HepG2 (cell line): ENCODE measurements at regions not wholly inside any gene's neighbourhood (a gene's known extent, or its start where the extent isn't known, plus 50 kb on each side); places are given as distances from the start of the nearest gene placed in this dataset.

ENCODE experiments used
- CCAR2 ChIP-seq: fragments of 200-400 bp; formaldehyde crosslinking; optimal IDR thresholded peaks from 2 replicates; pipeline ENCODE3; 2018; ENCODE audit warnings: low read depth, mild to moderate bottlenecking, low read length, moderate library complexity
- EED ChIP-seq: sonication (generic); formaldehyde crosslinking; IDR thresholded peaks from 2 replicates; pipeline ENCODE4 v1.5.0; 2020; ENCODE audit warnings: mild to moderate bottlenecking, missing genetic modification reagents
- KMT2A ChIP-seq: sonication (generic); formaldehyde crosslinking; IDR thresholded peaks from 2 replicates; pipeline ENCODE4 v1.4.0; 2020; ENCODE audit warnings: missing genetic modification reagents
- ZNF552 ChIP-seq: sonication (generic); formaldehyde crosslinking; IDR thresholded peaks from 2 replicates; pipeline ENCODE4 v1.9.0; 2022; ENCODE audit warnings: missing genetic modification reagents, mild to moderate bottlenecking, borderline replicate concordance
- TF ChIP-seq, protein P1 (sequence below): sonication (generic); formaldehyde crosslinking; IDR thresholded peaks from 2 replicates; pipeline ENCODE4 v1.4.0; 2020; ENCODE audit warnings: missing genetic modification reagents
- TF ChIP-seq, protein P2 (sequence below): sonication (generic); formaldehyde crosslinking; IDR thresholded peaks from 2 replicates; pipeline ENCODE4 v1.5.0; 2020; ENCODE audit warnings: missing genetic modification reagents, mild to moderate bottlenecking, borderline replicate concordance
- TF ChIP-seq, protein P3 (sequence below), 2 experiments: fragments of 450-650 bp in 1 of 2; sonication (generic) in 1 of 2; formaldehyde crosslinking; IDR thresholded peaks; 2 replicates each; pipeline versions ENCODE4 v1.5.0 to v1.8.0; 2020 to 2022; ENCODE audit warnings: mild to moderate bottlenecking in 1 of 2, missing genetic modification reagents in 1 of 2
- TF ChIP-seq, protein P4 (sequence below): sonication (generic); formaldehyde crosslinking; conservative IDR thresholded peaks from 2 replicates; pipeline ENCODE4 v1.8.1; 2023; ENCODE audit warnings: missing genetic modification reagents
- TF ChIP-seq, protein P5 (sequence below), 2 experiments: sonication (generic) in 1 of 2; formaldehyde crosslinking in 1 of 2; IDR thresholded peaks; 2 replicates each; pipeline versions ENCODE4 v1.6.1 to v1.9.0; 2014 to 2022; ENCODE audit warnings: antibody characterized with exemption in 1 of 2, borderline replicate concordance in 1 of 2, inconsistent platforms in 1 of 2, low read depth in 1 of 2, missing genetic modification reagents in 1 of 2

DNA sequence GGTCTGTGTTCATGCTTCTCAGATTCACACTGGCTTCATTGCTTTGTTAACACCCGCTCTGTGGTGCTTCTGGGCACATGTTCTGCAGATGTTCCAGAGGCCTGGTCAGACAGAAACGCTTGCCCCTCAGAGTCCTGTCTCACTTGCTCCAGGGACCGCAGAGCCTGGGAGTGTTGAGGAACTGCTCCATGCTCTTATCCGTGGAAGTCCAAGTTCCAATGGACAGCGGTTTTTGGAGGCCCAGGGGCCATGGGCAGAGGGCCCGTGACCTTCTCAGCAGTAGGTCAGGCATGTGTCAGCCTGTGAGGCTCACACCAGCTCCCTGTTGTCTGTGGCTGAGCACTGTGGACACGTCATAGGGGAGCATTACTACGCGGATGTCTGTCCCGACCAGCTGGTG, 364.7 kb upstream of the IRX1 start (continued):
- TF ChIP-seq, protein P1, sequence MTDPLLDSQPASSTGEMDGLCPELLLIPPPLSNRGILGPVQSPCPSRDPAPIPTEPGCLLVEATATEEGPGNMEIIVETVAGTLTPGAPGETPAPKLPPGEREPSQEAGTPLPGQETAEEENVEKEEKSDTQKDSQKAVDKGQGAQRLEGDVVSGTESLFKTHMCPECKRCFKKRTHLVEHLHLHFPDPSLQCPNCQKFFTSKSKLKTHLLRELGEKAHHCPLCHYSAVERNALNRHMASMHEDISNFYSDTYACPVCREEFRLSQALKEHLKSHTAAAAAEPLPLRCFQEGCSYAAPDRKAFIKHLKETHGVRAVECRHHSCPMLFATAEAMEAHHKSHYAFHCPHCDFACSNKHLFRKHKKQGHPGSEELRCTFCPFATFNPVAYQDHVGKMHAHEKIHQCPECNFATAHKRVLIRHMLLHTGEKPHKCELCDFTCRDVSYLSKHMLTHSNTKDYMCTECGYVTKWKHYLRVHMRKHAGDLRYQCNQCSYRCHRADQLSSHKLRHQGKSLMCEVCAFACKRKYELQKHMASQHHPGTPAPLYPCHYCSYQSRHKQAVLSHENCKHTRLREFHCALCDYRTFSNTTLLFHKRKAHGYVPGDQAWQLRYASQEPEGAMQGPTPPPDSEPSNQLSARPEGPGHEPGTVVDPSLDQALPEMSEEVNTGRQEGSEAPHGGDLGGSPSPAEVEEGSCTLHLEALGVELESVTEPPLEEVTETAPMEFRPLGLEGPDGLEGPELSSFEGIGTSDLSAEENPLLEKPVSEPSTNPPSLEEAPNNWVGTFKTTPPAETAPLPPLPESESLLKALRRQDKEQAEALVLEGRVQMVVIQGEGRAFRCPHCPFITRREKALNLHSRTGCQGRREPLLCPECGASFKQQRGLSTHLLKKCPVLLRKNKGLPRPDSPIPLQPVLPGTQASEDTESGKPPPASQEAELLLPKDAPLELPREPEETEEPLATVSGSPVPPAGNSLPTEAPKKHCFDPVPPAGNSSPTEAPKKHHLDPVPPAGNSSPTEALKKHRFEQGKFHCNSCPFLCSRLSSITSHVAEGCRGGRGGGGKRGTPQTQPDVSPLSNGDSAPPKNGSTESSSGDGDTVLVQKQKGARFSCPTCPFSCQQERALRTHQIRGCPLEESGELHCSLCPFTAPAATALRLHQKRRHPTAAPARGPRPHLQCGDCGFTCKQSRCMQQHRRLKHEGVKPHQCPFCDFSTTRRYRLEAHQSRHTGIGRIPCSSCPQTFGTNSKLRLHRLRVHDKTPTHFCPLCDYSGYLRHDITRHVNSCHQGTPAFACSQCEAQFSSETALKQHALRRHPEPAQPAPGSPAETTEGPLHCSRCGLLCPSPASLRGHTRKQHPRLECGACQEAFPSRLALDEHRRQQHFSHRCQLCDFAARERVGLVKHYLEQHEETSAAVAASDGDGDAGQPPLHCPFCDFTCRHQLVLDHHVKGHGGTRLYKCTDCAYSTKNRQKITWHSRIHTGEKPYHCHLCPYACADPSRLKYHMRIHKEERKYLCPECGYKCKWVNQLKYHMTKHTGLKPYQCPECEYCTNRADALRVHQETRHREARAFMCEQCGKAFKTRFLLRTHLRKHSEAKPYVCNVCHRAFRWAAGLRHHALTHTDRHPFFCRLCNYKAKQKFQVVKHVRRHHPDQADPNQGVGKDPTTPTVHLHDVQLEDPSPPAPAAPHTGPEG (CRISPR knock-in tag) = no peak
- TF ChIP-seq CCAR2 (no peak), EED (CRISPR knock-in tag) (no peak), ZNF552 (CRISPR knock-in tag) (no peak), KMT2A (CRISPR knock-in tag) (no peak)
- TF ChIP-seq, protein P2, sequence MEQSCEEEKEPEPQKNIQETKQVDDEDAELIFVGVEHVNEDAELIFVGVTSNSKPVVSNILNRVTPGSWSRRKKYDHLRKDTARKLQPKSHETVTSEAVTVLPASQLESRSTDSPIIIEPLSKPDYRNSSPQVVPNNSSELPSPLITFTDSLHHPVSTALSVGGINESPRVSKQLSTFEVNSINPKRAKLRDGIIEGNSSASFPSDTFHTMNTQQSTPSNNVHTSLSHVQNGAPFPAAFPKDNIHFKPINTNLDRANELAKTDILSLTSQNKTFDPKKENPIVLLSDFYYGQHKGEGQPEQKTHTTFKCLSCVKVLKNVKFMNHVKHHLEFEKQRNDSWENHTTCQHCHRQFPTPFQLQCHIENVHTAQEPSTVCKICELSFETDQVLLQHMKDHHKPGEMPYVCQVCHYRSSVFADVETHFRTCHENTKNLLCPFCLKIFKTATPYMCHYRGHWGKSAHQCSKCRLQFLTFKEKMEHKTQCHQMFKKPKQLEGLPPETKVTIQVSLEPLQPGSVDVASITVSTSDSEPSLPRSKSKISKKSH (CRISPR knock-in tag) = no peak
- TF ChIP-seq, protein P3, sequence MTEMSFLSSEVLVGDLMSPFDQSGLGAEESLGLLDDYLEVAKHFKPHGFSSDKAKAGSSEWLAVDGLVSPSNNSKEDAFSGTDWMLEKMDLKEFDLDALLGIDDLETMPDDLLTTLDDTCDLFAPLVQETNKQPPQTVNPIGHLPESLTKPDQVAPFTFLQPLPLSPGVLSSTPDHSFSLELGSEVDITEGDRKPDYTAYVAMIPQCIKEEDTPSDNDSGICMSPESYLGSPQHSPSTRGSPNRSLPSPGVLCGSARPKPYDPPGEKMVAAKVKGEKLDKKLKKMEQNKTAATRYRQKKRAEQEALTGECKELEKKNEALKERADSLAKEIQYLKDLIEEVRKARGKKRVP (CRISPR knock-in tag; IDR thresholded peaks at IDR 0.05) = no peak
- TF ChIP-seq, protein P4, sequence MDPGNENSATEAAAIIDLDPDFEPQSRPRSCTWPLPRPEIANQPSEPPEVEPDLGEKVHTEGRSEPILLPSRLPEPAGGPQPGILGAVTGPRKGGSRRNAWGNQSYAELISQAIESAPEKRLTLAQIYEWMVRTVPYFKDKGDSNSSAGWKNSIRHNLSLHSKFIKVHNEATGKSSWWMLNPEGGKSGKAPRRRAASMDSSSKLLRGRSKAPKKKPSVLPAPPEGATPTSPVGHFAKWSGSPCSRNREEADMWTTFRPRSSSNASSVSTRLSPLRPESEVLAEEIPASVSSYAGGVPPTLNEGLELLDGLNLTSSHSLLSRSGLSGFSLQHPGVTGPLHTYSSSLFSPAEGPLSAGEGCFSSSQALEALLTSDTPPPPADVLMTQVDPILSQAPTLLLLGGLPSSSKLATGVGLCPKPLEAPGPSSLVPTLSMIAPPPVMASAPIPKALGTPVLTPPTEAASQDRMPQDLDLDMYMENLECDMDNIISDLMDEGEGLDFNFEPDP (CRISPR knock-in tag) = no peak
- TF ChIP-seq, protein P5, sequence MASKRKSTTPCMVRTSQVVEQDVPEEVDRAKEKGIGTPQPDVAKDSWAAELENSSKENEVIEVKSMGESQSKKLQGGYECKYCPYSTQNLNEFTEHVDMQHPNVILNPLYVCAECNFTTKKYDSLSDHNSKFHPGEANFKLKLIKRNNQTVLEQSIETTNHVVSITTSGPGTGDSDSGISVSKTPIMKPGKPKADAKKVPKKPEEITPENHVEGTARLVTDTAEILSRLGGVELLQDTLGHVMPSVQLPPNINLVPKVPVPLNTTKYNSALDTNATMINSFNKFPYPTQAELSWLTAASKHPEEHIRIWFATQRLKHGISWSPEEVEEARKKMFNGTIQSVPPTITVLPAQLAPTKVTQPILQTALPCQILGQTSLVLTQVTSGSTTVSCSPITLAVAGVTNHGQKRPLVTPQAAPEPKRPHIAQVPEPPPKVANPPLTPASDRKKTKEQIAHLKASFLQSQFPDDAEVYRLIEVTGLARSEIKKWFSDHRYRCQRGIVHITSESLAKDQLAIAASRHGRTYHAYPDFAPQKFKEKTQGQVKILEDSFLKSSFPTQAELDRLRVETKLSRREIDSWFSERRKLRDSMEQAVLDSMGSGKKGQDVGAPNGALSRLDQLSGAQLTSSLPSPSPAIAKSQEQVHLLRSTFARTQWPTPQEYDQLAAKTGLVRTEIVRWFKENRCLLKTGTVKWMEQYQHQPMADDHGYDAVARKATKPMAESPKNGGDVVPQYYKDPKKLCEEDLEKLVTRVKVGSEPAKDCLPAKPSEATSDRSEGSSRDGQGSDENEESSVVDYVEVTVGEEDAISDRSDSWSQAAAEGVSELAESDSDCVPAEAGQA (IDR thresholded peaks at IDR 0.05; ENCODE audit: low read depth) = no peak
- TF ChIP-seq, protein P5 (CRISPR knock-in tag; IDR thresholded peaks at IDR 0.05; ENCODE audit: borderline replicate concordance) = no peak
